ENCODE measurements at regions not wholly inside any gene's neighbourhood (a gene's known extent, or its start where the extent isn't known, plus 50 kb on each side); places are given as distances from the start of the nearest gene placed in this dataset.

- no peak for ATAC-seq
- no peak for TF ChIP-seq GLIS3 (CRISPR knock-in tag; IDR thresholded peaks at IDR 0.05)
- no peak for TF ChIP-seq OSR1 (CRISPR knock-in tag; IDR thresholded peaks at IDR 0.05)
- TF ChIP-seq ARNTL (CRISPR knock-in tag; IDR thresholded peaks at IDR 0.05; ENCODE audit: borderline replicate concordance, low read depth): no peak
- no peak for TF ChIP-seq CREB5 (CRISPR knock-in tag; IDR thresholded peaks at IDR 0.05; ENCODE audit: low read depth)
- no peak for TF ChIP-seq BACH2 (CRISPR knock-in tag; IDR thresholded peaks at IDR 0.05; ENCODE audit: borderline replicate concordance)
- TF ChIP-seq CSDC2 (CRISPR knock-in tag; IDR thresholded peaks at IDR 0.05): no peak
- TF ChIP-seq RARB (CRISPR knock-in tag; IDR thresholded peaks at IDR 0.05): no peak
- TF ChIP-seq ZFP30 (CRISPR knock-in tag; IDR thresholded peaks at IDR 0.05): no peak
- no peak for TF ChIP-seq TCF4 (CRISPR knock-in tag; IDR thresholded peaks at IDR 0.05; ENCODE audit: borderline replicate concordance)
- TF ChIP-seq POU6F1 (CRISPR knock-in tag; IDR thresholded peaks at IDR 0.05; ENCODE audit: borderline replicate concordance, low read depth): no peak
- TF ChIP-seq TOX (CRISPR knock-in tag; IDR thresholded peaks at IDR 0.05; ENCODE audit: borderline replicate concordance): no peak
- TF ChIP-seq PPARA (CRISPR knock-in tag; IDR thresholded peaks at IDR 0.05; ENCODE audit: borderline replicate concordance): no peak
- no peak for TF ChIP-seq ESRRG (CRISPR knock-in tag; IDR thresholded peaks at IDR 0.05)
These were observed 709.3 kb upstream of the CCDC179 start for GRCh38 chr11:23569547-23569946.

GRCh38 chr11:23570828-23571227 is 710.6 kb upstream of the CCDC179 start:
- TF ChIP-seq GLIS3 (CRISPR knock-in tag; IDR thresholded peaks at IDR 0.05): no peak
- no peak for TF ChIP-seq ZNF70 (CRISPR knock-in tag; IDR thresholded peaks at IDR 0.05)
- TF ChIP-seq CSRNP3 (CRISPR knock-in tag; IDR thresholded peaks at IDR 0.05): no peak
- TF ChIP-seq ARNTL (CRISPR knock-in tag; IDR thresholded peaks at IDR 0.05; ENCODE audit: borderline replicate concordance, low read depth): no peak
- TF ChIP-seq ZC3H10 (CRISPR knock-in tag; IDR thresholded peaks at IDR 0.05): no peak
- TF ChIP-seq BACH2 (CRISPR knock-in tag; IDR thresholded peaks at IDR 0.05; ENCODE audit: borderline replicate concordance): no peak
- no peak for TF ChIP-seq RARB (CRISPR knock-in tag; IDR thresholded peaks at IDR 0.05)
- no peak for TF ChIP-seq ZFP3 (CRISPR knock-in tag; IDR thresholded peaks at IDR 0.05)
- TF ChIP-seq ISL1 (CRISPR knock-in tag; IDR thresholded peaks at IDR 0.05): no peak
- no peak for TF ChIP-seq ESRRG (CRISPR knock-in tag; IDR thresholded peaks at IDR 0.05)
- no peak for TF ChIP-seq OSR1 (CRISPR knock-in tag; IDR thresholded peaks at IDR 0.05)
- TF ChIP-seq POU6F1 (CRISPR knock-in tag; IDR thresholded peaks at IDR 0.05; ENCODE audit: borderline replicate concordance, low read depth): no peak
- TF ChIP-seq SNAI2 (CRISPR knock-in tag; IDR thresholded peaks at IDR 0.05): no peak
- no peak for ATAC-seq

- ATAC-seq: no peak
- TF ChIP-seq ZNF70 (CRISPR knock-in tag; IDR thresholded peaks at IDR 0.05): no peak
- TF ChIP-seq GLIS3 (CRISPR knock-in tag; IDR thresholded peaks at IDR 0.05): no peak
- TF ChIP-seq TSHZ2 (CRISPR knock-in tag; IDR thresholded peaks at IDR 0.05): no peak
- TF ChIP-seq ESRRG (CRISPR knock-in tag; IDR thresholded peaks at IDR 0.05): no peak
- no peak for TF ChIP-seq CREB5 (CRISPR knock-in tag; IDR thresholded peaks at IDR 0.05; ENCODE audit: low read depth)
- no peak for TF ChIP-seq BACH2 (CRISPR knock-in tag; IDR thresholded peaks at IDR 0.05; ENCODE audit: borderline replicate concordance)
- no peak for TF ChIP-seq ZC3H10 (CRISPR knock-in tag; IDR thresholded peaks at IDR 0.05)
- no peak for TF ChIP-seq PPARA (CRISPR knock-in tag; IDR thresholded peaks at IDR 0.05; ENCODE audit: borderline replicate concordance)
- no peak for TF ChIP-seq ZFP30 (CRISPR knock-in tag; IDR thresholded peaks at IDR 0.05)
- no peak for TF ChIP-seq CSRNP3 (CRISPR knock-in tag; IDR thresholded peaks at IDR 0.05)
- no peak for TF ChIP-seq ARNTL (CRISPR knock-in tag; IDR thresholded peaks at IDR 0.05; ENCODE audit: borderline replicate concordance, low read depth)
- no peak for TF ChIP-seq POU6F1 (CRISPR knock-in tag; IDR thresholded peaks at IDR 0.05; ENCODE audit: borderline replicate concordance, low read depth)
- no peak for TF ChIP-seq ZNF565 (CRISPR knock-in tag; conservative IDR thresholded peaks at IDR 0.05; ENCODE audit: low read depth)
- no peak for TF ChIP-seq ZFP3 (CRISPR knock-in tag; IDR thresholded peaks at IDR 0.05)
- no peak for TF ChIP-seq ZNF8 (CRISPR knock-in tag; IDR thresholded peaks at IDR 0.05)
- TF ChIP-seq RARB (CRISPR knock-in tag; IDR thresholded peaks at IDR 0.05): no peak
- no peak for TF ChIP-seq SNAI2 (CRISPR knock-in tag; IDR thresholded peaks at IDR 0.05)
- TF ChIP-seq OSR1 (CRISPR knock-in tag; IDR thresholded peaks at IDR 0.05): no peak
- no peak for TF ChIP-seq ISL1 (CRISPR knock-in tag; IDR thresholded peaks at IDR 0.05)
These were observed 713.2 kb upstream of the CCDC179 start for GRCh38 chr11:23573429-23573828.
